ENCODE measurements at regions not wholly inside any gene's neighbourhood (a gene's known extent, or its start where the extent isn't known, plus 50 kb on each side); places are given as distances from the start of the nearest gene placed in this dataset.

DNA sequence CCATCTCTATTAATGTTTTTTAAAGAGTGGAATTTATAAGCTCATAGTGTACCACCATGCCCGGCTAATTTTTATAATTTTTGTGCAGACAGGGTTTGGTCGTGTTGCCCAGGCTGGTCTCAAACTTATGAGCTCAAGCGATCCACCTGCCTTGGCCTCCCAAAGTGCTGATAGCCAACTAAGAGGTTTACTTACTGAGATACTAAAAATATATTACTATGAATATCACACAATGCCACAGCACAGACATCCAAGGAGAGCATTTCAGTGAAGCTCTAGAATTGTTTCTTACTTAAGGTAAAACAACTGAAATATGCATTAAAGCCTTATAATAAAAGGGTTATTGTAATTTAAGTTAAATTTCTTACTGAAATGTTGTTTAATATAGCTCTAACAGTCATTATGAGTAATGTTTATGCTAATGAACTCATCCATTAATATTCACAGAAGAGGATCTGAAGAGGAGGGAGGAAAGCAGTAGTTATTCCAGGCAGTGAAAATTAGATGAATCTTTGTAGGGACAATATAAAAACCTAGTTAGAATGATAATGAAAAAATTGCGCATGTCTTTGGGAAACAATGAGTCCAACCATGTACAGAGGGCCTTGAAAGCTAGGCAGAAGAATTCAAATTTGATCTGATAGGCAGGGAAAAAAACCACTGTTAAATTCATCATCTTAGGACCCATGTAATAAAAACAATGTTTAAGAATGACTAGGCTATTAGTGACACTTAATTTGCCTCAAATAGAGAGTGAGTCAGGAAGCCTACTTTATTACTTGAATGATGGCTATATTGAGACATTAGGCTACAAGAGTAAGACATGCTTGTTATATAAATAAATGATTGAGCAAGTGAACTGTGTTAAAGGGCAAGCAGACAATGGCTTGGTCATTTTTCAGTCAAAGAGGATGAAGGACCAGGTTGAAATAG lies 99.2 kb downstream of the SLC41A2 start:
- no peak for DNase-seq

DNA sequence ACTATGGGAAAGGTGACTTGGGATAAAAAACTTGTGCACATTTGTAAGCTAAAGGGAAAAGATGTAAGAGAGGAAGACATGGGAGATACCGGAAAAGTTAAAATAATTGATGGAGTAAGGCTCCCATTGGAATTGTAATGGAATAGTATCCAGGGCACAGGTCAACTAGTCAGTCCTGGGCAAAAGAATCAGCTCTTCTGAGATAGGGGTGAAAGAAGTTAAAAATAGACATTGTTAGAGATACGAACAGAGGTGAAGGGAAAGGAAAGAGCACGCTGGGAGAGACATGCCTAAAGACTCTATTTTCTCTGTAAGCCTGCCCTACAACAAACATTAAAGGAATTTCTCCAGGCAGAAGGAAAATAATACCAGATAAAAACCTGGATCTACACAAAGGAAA lies 101.6 kb downstream of the SLC41A2 start:
- no peak for DNase-seq

DNA sequence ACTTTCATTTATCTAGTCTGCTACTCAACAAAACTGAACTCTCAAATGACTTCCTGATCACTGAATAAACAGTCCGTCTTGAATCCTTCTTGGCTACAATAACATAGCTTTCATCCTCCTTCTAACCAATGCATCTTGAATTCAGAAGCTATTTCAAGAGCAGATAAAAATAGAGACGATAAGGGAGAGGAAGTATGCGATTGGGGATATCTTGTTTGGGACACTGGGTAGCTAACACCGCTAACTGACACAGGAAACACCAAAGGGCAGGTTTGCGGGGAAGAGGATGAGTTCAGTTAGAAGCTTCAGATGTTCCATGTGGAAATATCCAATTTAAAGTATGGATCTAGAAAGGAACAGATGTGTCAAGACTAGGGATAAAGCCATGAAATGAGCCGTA lies 102.5 kb downstream of the SLC41A2 start:
- DNase-seq, result no peak

DNA sequence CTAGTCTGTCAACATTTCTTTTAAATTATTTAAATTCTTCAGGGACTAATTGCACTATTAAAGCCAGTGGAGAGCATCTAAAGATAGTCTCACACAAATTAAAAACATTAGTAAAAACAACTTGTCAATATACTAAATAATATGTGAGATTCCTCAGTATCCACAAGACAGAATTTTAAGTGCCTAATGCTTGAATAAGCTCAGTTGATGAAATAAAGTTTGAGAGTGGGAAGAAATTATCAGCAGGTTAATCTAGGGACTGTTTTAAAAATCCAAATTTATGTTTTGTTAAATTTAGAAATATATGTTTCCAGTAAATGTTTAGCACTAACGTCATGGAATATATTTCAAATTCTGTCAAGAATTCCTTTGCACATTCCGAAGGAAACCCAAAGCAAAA lies 105.2 kb downstream of the SLC41A2 start:
- DNase-seq, result no peak

DNA sequence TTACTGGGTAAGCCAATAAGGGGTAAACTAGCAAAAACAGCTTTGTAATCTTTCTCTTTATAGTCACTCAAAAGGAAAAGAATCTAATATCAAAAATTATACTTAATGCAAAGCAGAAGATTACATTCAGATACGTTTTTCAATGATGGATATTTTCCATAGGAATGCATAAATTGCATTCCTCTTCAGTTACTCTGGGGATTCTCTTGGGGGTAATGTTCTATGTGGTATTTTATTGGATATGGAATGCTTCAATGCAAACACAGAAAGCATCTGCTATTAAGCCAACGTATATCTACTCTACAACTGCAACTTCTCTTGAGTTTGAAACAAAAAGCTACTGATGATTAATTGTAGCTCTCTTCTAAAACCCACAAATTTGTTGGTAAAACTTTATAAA lies 106.0 kb downstream of the SLC41A2 start:
- DNase-seq, result no peak

DNA sequence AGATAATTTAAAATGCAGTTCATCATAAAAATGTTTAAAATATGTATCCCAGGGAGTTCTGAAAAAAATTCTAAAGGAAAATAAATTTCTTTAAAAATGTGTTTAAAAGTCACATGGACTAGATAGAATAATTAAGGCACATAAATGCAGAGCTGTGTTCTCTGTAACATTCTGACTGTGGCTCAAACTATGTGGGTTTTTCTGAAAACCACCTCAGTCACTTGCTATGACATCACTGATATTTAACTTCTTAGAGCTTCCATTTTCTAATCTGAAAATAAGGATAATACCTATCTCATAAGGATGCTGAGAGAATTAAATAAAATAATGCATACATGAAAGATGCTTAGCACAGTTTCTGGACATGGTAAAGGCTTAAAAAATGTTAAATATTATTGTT lies 107.3 kb downstream of the SLC41A2 start:
- no peak for DNase-seq

DNA sequence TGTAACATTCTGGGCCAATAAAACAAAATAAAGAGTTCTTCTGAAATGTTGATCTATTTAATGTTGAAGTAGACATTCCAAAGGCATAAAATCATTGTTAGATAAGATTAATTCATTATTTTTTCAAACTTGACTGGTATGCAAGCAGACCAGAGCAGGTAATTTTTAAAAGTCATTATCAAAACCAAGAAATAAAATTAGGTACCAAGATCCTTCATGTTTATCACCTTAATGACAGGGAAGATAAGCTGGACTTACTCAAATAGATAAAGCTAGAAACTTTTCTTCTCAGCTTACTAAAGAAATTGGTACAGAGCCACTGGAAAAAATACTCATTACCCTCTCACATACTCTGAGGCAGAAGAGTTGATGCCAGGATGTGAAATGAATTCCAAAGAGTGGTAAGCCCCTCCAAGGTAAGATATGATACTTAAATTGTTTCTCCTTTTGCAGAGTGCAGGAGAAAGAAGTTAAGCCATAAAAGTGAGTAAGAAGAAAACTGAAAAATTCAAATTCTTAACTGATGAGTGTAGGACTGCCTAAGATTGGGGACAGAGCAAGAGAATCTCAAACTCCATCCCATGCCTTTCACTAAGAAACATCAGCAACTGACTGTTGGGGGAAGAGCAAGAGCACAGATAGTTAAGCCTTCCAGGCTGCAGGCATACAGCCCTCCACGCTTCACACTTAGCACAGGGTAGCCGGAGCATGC lies 111.9 kb downstream of the SLC41A2 start:
- DNase-seq, result no peak

DNA sequence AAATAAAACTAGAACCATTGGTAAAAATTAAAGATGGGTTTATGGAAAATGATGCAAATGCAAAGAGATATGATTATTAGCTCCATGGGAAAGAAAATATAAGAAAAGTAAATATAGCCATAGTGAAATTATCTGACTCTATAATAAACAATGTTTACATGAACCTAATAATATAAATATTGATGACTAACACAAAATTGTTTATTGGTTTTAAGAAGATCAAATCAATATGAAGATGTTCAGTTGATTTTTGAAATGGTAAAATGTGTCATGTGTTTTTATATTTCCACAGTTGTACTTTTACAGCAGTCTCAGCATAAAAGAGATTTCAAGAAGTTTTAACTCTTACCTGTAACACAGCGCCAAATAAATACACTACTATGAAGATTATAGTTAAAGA lies 114.0 kb downstream of the SLC41A2 start:
- DNase-seq, result no peak

DNA sequence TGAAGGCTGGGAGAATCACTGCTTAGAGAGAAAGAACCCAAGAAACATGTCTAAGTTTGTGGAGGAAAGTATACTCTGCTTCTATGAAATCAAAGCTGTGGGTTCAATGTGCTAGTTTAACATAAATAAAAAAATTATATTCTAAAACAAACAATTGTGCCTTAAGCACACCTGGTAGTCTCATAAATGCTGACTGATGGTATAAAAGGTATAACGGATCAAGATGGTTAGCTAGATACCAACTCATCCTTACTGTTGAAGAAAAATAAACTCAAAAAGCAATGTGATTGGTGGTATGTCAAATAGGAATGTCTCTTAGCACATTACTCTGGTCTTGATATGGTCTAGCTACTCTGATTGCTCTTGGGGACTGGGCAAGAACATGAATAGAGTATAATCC lies 117.8 kb downstream of the SLC41A2 start:
- DNase-seq, result no peak

DNA sequence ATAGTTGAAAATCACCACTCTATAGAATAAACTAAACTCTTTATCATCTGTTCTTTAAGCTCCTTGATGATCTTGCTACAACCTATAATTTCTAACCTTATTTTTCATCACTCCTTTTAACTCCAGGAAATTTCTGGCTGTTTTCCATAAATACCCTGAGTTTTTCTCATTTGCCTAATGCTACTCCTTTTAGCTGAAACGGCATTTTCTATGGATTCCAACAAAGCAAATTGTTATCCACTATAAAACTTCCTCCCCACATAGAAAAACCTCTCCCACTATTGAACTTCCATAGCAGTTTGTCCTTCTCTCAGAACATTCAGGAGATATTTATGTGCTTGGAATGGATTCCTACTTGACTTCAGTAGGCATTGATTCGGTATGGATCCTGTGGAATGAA lies 122.8 kb downstream of the SLC41A2 start:
- no peak for DNase-seq

DNA sequence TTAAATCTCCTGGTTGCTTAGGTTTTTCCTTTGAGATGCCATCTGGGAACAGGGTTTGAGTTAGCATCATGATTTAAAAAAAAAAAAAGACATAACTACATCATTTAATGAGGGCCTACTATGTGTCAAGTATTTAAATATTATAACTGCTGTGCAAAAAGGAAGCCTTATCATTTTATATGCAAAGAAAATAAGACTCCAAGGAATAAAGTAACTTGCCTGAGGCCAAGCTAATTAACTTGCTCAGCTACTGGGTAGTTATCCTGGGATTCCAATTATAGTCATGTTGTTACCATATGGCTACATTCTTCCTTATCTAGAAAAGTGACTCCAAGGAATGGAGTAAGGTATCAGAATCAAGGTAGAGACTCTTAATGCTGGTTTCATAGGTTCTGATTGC lies 123.5 kb downstream of the SLC41A2 start:
- no peak for DNase-seq

DNA sequence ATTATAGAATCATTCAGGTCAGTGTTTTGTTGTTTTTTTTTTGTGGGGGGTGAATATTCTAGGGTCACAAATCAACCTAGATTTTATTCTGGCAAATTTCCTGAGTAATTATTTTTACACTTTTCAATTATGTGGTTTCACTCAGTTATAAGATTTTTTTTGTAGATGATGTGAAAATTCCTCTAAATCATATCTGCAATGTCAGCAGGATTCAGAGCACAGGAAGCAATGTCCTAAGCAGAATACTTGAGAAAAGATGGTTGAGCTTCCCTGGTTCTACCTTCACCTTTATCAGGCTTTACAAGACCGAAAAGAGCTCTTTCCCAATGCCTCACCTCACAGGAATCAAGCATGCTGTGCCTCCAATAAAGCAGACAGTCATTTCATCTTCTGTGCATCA lies 124.3 kb downstream of the SLC41A2 start:
- DNase-seq, result no peak

DNA sequence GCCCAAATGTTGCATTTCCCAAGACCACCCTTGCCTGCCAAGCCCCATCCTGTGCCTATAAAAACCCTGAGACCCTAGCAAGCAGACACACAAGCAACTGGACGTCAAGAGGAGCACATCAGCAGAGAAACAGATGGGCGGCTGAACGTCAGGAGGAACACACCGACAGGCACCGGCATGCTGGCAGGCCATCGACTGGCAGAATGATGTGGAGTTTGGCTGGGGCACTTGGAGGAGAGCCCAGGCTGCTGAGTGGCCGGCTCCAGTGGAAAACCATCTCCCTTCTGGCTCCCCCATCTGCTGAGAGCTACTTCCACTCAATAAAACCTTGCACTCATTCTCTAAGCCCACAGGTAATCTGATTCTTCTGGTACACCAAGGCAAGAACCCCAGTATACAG lies 130.1 kb downstream of the SLC41A2 start:
- DNase-seq, result no peak

DNA sequence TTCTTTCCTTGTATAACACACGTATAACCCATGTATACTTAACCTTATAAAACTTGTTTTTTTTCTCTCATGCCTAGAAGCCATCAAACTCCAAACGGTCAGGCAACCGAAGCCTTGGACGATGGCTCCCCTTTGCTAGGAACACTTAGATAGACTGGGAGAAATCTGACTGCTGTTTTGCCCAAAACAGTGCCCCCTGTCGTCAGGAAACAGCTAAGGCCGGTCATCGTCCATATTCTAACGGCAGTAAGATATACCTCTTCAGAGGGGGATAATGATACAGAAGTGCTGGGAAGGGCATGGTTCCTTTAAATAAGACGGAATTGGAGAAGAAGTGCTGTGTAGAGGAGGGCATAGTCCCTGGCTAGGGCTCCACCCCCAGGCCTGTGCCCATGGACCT lies 130.5 kb downstream of the SLC41A2 start:
- no peak for DNase-seq

DNA sequence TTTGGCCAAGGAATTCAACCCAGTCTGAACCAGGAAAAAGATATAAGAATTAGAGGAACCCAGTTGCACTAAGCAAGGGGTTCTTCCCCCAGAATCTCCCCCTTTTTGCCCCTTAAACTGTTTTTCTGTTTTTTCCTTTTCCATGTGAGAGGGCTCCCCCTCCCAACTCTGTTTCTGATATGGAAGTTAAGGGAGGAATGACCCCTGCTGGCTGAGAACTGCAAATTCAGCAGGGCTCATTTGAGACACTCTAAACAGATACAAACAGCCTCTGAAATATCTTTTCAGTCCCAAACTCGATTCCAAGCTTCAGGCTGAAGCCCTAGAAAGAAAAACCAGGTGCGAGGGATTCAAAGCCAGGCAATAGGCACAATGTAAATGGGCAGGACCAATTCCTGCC lies 132.7 kb downstream of the SLC41A2 start:
- no peak for DNase-seq

DNA sequence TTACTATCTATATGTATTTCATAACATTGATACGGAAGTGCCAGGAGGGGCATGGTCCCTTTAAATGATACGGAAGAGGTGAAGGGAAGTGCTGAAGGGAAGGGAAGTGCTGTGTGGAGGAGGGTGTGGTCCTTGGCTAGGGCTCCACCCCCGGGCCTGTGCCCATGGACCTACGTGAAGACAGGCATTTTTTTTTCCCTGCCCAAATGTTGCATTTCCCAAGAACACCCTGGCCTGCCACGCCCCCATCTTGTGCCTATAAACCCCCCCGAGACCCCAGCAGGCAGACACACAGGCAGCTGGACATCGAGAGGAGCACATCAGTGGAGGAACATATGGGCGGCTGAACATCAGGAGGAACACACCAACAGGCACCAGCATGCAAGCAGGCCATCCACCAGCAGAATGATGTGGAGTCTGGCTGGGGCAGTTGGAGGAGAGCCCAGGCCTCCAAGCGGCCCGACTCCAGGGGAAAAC lies 134.1 kb downstream of the SLC41A2 start:
- DNase-seq, result no peak

DNA sequence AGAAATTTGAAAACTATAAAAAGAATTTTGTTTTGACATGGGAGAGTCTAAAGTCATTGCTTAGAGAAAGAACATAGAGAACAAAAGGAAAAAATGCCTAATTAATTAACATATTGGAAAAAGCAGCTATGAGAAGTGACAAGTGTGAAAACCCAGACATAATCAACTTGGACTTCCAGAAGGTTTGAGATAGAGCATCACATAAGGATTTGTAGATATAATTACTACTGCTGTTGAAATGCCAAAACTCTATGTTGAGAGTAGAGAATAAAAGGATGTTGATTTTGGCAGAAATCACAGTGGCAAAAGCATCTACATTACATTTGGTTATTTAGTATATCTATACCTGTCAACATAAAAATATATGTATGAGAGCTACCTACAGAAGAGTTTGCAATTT lies 135.1 kb downstream of the SLC41A2 start:
- DNase-seq, result no peak

DNA sequence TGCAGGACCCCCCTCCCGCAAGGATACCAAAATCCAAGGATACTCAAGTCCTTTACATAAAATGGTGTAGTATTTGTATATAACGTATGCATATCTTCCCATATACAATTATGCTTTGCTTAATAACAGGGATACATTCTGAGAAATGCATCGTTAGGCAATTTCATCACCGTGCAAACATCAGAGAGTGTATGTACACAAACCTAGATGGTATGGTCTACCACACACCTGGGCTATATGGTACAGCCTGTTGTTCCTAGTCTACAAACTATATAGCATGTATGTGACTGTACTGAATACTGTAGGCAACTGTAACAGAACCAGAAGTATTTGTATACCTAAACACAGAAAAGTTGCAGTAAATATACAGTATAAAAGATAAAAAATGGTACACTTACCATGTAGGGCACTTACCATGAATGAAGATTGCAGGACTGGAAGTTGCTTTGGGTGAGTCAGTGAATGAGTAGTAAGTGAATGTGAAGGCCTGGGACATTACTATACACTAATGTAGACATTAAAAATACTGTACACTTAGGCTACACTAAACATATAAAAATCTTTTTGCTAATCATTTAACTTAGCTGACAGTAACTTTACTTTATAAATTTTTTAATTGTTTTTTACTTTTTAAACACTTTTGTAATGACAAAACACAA lies 141.1 kb downstream of the SLC41A2 start:
- DNase-seq, result no peak

DNA sequence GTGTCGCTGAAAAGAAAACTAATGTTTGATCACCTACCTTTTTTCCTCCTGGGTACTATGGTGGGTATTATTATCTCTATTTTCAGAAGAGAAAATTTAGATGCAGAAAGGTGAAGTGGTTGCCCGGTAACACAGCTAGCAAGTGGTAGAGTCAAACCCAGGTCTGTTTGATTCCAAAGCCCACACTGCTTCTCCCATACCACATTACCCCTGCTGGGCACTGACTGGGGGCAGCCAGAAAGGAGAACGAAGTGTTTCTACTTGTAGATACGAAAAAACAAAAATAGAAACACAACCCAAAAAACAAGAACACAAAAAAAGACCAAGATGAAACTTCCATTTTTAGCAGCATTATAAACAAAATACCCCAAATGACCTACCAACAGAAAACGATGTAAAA lies 142.2 kb downstream of the SLC41A2 start:
- no peak for DNase-seq

DNA sequence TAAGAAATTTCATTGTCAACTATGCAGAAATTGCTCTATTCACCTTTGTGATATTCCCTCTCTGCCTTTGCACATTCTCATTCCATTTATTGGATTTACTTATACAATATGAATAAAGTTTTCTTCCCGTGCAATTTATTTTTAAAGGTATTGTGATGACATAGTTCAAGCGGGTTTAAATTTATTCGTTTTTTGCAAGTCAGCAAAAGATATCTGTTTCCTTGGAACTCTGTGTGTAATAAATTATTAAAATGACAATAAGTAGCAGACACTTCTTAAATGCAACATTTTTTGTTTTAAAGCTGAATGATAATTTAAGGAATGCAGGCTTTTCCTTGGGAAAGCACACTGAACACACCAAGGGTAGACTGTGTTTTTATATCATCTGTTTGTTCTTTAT lies 143.1 kb downstream of the SLC41A2 start:
- DNase-seq, result no peak

All from stimulated activated CD4-positive, alpha-beta T cell treated with anti-CD3 and anti-CD28 coated beads, Interleukin-1b, Interleukin-23, amount 100 ng/mL, for 48 hours (primary cell).